Stimulated activated CD8-positive, alpha-beta memory T cell treated with anti-CD3 and anti-CD28 coated beads, Interleukin-15, amount 100 ng/mL, for 4 hours (primary cell): ENCODE measurements at regions not wholly inside any gene's neighbourhood (a gene's known extent, or its start where the extent isn't known, plus 50 kb on each side); places are given as distances from the start of the nearest gene placed in this dataset.

Experiments
- DNase-seq, 2 donors: peaks; one replicate each; pipeline ENCODE4 v3.0.0-alpha.2; 2020; ENCODE audit warnings: low read depth in 2 of 2

DNA sequence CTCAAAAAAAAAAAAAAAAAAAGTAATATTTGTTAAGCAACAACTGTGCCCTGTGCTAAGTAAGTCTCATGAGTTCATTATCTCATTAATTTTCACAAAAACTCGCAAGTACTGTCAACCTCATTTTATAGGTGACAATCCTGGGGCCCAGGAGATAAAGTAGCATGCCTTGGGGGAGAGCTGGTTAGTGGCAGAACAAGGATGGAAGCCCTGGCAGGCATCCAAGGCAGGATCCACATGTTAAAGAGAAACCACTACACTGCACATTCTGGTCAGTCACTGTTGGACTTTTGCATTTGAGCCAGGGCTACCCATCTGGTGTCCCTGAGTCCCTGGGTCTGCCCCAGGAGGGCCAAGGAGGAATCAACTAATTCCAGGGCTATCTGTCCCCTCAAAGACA, 54.6 kb downstream of the ZFP36L2 start:
- no peak for DNase-seq

DNA sequence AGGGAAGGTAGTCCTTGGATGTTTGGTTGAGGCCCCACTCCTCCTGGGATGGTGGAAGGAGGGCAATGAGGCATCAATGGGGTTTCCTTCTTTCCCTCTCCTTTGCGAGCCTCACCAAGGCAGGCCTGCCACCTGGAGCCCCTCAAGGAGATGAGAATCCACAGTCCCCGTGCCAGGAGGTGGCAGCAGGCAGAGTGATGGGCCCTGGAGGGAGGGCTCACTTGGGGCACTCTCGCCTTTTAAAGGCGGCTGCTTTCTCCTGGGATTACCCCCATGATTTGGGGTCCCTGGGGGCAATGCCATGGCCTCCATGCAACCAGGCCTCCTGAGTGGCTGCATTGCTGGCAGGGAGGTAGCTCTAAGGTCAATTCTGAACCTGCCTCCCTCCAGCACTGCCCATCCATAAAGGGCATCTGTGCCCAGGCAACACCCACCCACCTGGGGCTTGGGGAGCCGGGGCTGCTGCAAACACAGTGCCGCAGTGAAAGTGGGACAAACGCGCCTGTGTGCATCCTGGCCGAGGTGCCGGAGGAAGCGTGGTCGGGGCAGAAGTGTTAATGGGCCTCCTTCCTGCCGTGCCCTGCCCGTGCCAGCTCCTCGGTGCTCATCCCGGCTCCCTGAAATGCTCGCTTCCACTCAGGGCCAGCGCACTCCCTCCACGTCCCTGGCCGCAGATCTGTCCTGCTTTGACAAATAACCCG, 55.9 kb downstream of the ZFP36L2 start:
- DNase-seq: no peak

DNA sequence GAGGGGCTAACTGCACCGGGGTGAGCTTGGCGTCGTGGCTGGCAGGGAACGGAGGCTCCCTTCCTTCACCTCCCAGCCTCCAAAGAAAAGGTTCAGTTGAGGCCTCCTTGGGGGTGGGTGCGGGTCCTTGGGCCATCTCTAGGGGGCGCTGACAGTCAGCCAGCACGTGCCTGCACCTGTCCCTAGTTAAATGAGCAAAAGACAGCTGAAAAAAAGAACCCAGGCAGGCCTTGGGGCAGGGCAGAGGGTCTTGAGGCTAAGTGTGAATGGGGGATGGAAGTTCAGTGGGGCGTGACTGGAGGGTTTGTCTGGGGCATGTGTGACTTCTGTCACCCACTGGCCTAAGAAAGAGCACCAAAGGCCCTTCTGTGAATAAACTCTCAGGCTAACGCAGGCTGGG, 56.4 kb downstream of the ZFP36L2 start:
- DNase-seq: no peak

DNA sequence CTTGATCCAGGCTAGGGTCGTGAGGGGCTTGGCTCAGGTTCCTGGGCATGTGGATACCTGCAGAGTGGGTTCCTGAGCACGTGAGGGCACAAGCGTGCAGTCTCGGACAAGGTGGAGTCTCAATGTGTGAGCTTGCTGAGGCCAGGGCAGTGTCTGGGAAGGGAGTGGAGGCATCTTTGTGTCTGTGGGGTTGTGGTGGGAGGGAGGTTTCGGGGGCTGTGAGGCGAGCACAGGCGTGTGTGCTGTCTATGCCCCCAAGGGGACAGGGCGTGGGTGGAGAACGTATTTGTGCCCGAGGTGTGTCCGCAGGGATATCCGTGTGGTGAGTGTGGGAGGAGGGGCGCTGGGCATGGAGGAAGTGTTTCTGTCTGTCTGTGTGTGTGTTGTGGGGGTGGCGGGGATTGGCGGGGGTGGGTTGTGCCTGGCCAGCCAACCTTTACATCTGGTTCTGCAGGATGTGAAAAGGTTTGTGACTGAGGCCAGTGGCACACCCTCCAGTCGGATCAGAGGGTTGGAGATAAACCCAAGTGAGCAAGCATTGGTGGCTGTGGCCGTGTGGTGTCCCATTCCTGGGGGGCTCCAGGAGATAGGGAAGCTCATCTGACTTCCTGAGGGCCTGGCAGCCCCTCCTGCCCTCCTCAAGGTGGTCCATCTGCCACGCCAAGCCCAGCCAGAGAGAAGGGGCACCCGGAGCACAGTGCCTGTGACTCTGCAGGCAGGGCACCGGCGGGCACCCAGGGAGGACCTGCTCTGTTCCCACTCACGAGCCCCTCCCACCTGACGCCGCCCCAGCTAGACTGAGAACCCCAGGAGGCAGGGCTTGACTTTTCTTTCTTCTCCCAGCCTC, 57.1 kb downstream of the ZFP36L2 start:
- no peak for DNase-seq

DNA sequence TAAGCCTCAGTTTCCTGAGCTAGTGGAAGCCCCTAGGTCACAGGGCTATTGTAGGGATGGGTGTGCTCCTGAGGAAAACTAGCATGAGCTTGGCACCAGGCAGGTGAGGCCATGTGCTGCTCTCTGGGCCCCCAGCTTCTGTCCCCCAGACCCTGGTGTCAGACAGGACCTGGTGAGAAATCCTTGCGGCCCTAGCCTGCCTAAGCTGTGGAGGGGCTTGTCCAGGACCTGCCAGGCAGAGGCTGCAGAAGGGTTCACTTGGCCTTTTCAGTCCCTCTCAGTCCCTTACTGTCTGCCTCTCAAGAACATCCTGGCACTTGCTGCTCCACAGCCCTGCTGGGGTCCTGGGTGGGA, 58.4 kb downstream of the ZFP36L2 start:
- DNase-seq: no peak

DNA sequence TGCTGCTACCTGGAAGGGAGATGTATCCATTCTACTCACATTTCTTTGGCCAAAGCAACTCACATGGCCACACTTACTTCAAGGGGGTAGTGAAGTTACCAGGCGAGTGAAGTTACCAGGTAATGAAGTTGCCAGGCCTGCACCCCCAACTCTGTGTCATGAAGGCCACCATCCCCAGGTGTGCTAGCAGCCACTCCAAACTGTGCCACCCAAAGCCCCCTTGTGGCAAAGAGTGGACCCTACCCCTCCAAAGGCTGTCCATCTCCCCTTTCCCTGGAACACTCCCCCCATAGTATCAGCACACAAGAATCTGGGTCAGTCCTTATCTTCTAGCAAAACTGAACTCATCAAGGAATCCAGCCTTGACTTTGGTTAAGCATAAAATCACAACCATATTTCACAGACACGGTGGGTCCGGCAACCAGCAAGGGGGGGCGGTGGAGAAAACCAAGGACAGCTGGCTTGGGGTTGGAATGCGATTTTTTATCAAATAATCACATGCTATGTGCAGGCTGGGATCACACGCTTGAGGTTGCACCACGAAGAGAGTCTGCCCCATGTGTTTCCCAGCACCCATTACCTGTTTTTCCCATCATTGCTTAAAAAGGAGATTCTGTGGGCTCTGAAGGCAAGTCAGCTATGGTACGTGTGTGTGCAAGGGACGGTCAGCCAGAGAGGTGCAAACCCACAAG, 60.9 kb downstream of the ZFP36L2 start:
- no peak for DNase-seq

DNA sequence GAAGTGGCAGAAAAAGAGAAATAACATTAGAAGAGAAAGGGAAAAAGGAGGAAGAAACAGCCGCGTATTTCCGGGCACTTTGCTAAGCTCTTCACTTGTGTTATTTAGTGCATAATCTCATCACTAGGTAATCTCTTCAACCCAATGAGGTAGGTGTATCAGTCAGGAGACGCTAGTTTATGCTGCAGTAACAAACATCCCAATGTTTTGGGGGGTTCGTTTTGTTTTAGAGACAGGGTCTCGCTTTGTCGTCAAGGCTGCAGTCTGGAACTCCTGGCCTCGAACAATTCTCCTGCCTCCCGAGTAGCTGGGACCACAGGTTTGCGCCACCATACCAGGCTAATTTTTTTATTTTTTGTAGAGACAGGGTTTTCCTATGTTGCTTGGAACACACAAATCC, 61.7 kb downstream of the ZFP36L2 start:
- DNase-seq: no peak

DNA sequence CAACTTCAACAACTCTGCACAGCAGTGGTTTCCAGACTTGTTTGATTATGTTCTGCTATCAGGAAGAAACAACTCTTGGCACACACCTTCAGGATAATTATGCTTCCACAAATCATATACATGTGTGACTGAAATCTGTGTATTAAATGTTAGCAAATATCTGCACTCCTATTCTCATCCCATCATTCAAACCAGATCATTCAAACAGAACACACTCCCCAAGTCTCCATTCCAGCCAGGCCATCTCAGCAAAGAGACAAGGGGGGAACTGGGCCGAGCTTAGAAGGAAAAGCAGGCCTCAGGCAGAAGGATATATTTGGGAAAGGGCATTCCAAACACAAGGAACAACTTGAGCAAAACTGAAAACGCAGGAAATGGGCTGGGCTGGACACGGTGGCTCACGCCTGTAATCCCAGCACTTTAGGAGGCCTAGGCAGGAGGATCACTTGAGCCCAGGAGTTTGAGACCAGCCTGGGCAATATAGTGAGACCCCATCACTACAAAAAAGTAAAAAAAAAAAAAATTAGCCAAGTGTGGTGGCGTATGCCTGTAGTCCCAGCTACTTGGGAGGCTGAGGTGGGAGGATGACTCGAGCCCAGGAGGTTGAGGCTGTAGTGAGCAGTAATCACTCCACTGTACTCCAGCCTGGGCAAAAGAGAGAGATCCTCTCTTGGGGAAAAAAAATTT, 62.7 kb downstream of the ZFP36L2 start:
- no peak for DNase-seq

DNA sequence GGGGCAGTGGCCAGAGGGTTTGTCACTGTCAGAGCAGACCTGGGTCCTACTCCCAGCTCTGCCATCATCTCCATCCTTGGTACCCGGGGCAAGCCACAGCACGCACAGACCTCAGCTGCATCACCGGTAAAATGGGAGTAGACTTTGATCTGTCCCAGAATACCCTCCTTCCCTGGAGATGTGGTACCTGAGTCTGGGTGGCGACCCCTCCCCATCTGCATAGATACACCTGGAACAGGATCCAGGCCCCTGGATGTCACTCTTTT, 64.0 kb downstream of the ZFP36L2 start:
- no peak for DNase-seq

DNA sequence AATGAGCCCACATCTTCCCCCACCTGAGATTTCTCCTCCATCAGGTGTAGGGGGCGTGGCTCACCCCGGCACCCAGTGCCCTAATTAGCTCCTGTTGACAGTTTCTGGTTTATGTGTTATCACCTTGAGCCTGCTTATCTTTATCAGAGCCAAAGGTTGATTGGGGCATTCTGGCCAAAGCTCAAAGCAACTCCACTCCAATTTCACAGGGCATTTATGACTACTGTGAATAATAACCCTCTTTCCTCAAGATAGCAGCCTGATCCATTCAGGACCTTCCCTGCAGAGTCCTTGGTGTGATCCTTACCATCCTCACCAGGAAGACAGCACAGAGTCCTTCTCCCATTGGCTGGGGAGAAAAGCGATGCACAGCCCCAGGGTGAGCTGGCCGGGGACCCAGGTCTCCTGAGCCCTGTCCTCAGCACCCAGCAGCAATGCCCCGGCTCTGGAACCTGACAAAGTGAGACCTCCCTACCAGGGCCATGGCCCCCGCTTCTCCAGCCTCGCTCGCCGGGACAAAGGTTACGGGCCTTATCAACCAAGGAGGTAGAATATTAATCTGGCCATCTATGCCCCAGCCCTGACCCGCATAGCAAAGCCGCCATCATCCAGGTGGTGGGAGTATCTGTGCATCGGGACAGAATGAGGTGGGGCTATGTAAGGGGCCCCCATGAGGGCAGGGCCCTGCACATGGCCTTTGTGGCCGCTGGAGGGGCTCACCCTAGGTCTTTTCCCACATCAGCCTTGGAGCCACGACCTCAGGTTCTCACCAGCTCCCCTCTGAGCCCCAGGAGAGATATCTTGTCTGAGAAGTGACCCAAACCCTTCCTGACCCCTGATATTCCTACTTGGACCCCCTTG, 64.5 kb downstream of the ZFP36L2 start:
- no peak for DNase-seq

DNA sequence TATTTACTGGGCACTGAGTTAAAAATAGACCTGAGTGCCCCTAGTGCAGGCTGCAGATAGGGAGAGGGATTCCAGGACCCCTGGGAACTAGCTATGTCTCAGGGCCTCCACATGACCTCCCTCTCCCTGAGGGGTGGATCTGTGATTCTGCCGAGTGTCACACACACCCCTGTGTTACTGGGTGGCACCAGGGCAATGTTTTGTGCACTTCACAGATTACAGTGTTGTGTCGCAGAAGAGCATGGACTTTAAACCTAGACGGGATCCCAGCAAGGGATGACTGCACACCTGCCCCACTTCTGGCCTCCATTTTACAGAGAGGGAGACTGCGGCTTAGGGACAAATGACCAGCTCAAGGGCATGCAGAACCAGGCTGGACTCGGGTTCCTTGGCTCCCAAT, 65.6 kb downstream of the ZFP36L2 start:
- no peak for DNase-seq

DNA sequence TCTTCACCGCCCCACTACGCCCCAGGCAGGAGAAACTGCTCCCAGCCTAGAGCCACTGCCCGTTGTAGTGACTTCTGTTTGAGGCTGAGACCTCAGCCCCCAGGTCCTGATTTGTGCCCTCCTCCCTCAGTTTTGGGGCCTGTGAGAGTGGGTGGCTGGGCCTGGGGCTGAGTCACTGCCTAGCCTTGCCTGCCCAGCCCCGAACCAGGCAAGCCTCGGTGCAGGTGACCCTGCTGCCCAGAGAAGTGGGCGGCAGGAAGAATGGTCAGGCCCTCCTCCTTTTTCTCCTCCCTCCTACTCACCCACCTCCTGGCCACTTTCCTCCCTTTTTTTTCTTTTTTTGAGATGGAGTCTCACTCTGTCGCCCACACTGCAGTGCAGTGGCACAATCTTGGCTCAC, 66.6 kb downstream of the ZFP36L2 start:
- DNase-seq: no peak

DNA sequence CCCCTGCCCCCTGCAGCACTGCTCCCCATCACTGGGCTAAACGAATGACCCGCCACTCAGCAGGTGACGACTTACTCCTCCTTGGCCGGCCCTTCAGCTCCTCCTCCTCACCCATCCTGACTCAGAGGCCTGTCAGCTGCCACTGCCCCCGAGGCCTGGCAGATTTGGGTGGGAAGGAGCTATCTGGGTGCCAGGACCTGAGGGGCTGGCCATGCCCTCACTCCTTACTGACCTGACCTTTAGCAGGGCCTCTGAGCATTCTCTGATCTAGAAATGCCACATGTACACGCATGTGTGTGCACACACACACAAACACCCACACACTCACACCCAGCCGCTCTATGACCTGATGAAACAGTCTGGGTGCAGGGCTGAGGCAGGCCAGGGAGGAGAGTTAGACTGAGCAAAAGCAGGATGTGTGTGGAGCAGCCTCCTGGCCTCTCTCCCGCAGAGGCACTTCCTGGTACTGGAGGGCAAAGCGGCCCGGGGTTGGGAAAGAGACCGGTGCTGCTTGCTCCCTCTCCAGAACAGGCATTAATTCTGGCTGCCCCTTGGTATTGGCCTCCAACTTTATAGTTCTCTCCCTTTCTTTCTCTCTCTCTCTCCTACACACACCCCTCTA, 68.0 kb downstream of the ZFP36L2 start:
- no peak for DNase-seq

DNA sequence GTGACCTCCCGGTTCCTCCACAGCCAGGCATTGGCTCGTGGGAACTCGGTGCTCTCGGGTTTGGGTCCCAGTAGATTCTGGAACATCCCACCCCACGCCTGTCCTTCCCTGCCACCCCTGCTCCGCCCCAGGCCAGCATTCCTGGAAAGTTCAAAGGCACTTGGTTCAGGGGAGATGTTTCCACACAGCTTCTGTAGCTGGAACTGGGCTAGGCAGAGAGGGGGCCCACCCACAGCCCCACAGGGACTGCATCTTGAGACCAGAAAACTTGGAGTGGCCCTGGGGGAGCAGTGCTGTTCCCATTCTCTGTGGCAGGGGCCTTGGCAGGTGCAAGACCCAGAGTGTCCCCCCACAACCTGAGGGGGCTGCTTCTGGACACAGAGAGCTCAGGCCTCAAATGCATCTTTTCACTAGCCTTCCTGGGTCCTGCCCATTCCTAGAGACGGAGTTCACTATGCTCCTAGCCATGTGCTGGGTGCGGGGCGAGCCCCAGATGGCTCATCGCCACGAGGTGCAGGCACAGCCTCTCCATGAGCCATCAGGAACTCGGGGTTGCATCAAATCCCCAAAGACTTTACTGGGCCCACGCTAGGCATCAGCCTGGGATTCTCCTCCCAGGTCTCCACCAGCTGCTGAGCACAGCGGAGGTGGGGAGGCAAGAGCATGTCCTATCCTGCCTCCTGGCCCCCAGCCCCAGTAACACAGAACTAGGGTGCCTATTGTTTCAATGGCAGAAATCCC, 68.7 kb downstream of the ZFP36L2 start:
- no peak for DNase-seq

DNA sequence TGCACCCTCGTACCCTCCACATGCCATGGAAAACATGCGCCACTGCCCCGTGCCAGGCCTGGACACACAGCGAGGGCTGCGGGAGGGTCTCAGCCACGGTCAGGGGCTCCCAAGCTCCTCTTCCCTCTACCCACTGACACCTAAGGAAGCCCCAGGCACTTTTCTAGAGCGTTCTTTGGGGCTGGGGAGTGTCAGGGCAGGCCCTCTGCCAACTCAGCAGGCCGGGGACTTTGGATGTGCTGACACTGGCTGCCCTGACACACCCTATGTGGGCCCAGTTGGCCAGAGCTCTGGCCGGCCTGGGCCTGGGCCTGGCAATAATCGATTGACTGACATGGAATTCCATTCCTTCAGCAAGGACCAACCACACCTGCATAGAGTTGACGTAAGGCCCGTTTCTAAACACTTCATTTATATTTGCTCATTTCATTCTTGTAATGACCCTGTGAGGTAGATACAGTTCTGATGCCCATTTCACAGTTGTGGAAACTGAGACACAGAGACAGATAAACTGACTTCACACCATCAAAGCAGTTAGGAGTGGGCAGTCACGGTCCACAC, 70.5 kb downstream of the ZFP36L2 start:
- DNase-seq: no peak

DNA sequence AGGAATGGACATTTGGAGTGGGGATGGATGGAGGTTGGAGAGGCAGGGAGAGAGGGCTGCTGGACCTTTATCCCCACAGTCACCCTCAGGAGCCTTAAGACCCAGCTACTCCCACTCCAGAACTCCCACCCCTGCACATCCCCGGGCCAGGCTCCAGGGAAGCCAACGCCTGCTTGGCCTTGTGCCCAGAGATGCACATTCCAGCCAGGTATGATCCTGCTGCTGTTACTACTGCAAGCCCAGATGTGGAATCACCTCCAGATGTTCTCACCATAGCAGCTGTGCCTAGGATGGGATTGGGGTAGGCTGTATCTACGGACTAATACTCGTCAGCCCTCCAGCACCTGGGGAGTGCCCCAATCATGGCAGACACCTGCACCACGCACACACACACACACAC, 71.7 kb downstream of the ZFP36L2 start:
- DNase-seq: no peak

DNA sequence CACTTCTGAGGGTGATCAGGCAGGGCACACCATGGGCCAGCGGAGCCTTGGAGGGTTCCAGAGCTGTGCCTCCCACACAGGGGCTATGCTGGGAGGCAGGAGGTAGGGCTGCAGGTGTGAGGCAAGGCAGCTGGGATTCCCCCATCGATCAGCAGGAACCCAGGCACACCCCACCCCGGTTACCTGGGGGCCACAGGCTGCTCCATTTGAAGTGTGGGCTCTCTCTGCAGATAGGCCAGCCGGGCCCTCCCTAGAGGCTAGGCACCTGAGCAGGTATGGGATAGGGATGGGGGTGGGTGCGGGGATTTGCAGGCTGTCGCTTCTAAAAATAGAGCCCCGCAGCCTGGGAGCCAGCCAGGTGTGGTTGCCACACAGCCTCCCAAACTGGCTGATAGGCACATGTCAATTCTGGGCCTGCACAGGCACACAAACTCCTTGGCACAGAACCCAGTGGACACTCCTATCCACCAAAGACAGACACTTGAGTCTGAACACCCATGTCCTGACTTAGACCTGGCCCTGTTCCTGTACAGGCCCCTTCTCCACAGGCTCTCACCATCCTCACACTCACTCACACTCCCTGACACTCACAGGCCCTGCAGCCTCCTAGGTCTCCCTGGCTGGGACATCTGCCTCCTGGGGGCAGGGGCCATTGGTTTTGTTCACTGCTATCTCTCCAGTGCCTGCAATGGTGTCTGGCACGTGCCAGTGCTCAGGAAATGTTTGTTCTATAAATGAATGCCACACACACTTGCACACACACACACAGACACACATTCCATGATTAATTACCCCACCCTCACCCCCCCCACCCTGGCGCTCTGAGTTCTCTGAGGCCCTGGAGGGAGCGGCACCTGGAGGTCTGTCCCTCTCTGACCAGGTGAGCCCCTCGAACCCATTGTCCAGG, 73.4 kb downstream of the ZFP36L2 start:
- DNase-seq: no peak

DNA sequence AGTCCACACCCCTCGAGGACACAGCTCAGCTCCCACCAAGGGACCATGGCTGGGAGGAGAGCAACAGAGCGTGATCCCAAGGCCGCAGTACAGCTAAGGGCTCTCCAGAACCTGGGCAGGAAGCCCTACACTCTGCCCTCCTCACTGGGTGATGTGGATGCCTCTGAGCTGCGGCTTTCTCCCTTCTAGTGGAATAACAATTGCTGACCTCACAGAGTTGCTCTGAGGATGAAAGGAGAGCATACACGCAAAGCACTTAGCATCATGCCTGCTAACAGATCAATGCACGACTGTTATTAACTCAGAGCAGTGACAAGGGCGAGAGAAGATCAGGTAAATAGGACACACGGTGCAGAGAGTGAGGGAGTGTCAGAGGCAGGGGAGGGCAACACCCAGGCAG, 74.2 kb downstream of the ZFP36L2 start:
- DNase-seq: no peak

DNA sequence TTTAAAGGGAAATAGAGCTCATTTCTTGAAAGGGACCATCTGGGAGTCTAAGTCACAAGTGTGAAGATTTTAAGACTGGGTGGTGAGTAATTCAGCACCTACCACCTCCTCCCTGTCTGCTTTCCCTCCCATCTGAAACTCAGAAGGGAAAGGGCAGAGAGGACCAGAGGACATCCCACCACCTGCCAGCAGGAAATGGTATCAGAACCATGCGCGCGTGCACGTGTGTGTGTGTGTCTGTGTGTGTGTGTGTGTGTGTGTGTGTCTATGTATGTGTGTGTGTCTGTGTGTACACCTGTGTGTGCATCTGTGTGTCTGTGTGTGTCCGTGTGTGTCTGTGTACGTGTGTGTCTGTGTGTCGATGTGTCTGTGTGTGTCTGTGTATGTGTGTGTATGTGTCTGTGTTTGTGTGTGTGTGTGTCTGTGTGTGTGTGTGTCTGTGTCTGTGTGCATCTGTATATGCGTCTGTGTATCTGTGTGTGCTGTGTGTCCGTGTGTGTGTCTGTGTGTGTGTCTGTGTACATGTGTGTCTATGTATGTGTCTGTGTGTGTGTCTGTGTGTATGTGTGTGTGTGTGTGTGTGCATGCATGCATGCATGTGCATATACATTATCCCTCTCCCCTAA, 76.8 kb downstream of the ZFP36L2 start:
- DNase-seq: no peak
